ENCODE measurements at regions not wholly inside any gene's neighbourhood (a gene's known extent, or its start where the extent isn't known, plus 50 kb on each side); places are given as distances from the start of the nearest gene placed in this dataset.

DNA sequence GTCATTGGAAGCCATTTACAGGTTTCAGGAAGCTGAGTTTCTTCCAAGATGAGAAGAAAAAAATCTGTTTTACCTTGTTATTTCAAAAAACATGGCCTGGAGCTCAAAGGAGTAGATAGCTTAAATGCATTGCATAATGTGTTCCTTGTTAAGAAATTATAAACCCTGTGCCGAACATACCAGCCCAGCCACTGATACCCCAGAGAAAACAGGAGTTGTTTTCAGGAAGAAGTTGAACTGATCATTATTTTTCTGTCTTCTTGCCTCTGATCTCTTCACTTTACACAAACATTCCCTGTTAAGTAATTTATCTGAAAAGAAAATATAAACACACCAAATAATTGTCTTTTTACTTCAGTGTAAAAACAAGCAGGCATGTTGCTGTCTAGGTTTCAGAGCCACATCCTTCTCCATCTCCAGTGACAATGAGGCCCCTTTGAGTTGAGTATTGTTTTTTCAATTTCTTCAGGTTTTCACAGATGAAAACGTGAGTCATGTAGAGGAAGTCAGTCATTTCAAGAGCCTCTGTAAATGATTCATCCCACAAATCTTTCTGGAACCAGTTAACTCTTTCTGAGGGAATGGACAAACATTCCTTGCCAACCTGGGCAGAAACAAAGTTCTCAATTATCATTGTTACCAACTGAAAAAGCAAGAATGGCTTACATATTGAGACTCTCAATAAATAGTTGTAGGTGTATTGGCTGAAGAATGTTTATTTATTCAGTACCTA is 244.2 kb downstream of the IPMK start:
- no peak for DNase-seq (ENCODE audit: low read depth in 1 of 2, low spot score in 1 of 2)
- in situ Hi-C loops (cut with HindIII; ENCODE audit: low pct_unique_long_range_greater_than_20kb, low sequenced_read_pairs), result no loop called here
- TF ChIP-seq JUND (IDR thresholded peaks at IDR 0.05; ENCODE audit: low read depth), result no peak

DNA sequence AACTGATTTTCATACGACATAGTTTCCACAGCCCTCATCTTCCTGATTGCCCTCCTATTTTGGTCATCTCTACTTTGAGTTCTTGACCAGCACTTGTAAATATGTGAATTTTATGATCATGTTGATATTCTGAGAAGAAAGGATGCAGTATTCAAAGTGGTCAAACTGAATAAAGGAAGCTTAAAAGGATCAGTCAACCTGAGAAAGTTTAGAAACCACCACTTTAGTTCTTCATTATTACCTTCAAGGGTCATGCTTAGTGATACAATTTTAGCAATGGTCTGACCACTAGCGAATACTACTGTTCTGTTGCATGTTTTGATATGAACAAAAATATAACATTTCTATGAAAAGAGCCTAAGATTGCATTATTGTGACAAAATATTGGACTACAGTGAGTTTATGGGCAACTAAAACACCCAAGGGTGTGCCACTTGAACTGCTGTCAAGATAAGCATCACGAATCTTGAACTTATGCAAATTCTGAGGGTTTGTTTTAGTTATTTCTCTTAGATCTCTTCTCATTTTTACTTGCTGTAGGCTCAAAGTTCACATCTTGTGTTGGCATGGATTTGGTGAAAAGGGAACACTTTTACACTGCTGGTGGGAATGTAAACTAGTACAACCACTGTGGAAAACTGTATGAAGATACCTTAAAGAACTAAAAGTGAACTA is 247.7 kb downstream of the IPMK start:
- no peak for TF ChIP-seq JUND (IDR thresholded peaks at IDR 0.05; ENCODE audit: low read depth)
- no peak for DNase-seq (ENCODE audit: low read depth in 1 of 2, low spot score in 1 of 2)
- in situ Hi-C loops (cut with HindIII; ENCODE audit: low pct_unique_long_range_greater_than_20kb, low sequenced_read_pairs), result no loop called here

DNA sequence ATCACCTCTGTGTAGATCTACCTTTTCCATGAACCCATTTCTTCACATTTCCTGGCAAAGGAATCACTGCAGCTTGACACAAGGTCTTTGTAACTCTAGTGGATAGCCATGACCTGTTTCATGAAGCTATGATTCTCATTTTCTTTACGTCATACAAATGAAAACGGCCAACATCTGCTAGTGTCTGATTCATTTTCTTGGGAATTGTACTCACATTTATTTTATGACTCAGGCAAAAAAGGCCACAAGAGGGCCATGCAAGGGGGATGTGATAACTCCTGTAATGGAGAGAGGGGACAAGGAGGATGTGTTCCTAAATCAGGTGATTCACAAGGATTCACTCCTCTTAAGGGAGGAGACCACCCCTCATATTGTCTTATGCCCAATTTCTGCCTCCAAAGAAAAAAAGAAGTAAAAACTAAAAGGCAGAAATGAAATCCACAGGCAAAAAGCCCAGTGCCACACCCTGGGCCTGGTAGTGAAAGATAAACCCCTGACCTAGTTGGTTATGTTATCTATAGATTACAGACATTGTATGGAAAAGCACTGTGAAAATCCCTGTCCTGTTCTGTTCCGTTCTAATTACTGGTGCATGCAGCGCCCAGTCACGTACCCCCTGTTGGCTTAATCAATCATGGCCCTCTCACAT is 249.9 kb downstream of the IPMK start:
- no peak for TF ChIP-seq JUND (IDR thresholded peaks at IDR 0.05; ENCODE audit: low read depth)
- in situ Hi-C loops (cut with HindIII; ENCODE audit: low pct_unique_long_range_greater_than_20kb, low sequenced_read_pairs), result no loop called here
- no peak for DNase-seq (ENCODE audit: low read depth in 1 of 2, low spot score in 1 of 2)

DNA sequence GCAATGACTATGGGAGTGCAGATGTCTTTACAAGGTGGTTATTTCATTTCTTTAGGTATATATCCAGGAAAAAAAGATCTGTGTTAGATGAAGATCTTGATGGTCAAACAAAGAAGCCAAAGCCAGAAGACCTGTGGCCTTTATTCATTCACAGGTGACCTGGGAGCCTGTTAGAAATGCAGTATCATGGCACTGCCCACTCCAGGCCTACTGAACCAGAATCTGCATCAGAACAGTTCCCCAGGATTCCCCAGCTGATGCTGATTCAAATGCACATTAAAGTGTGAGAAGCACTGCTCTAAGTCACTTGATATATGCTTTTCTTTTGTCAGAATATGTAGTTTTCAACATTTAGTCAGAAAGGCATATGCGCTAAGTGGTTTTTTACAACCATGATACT is 251.1 kb downstream of the IPMK start:
- in situ Hi-C loops (cut with HindIII; ENCODE audit: low pct_unique_long_range_greater_than_20kb, low sequenced_read_pairs), result no loop called here
- no peak for DNase-seq (ENCODE audit: low read depth in 1 of 2, low spot score in 1 of 2)
- TF ChIP-seq JUND (IDR thresholded peaks at IDR 0.05; ENCODE audit: low read depth), result no peak

DNA sequence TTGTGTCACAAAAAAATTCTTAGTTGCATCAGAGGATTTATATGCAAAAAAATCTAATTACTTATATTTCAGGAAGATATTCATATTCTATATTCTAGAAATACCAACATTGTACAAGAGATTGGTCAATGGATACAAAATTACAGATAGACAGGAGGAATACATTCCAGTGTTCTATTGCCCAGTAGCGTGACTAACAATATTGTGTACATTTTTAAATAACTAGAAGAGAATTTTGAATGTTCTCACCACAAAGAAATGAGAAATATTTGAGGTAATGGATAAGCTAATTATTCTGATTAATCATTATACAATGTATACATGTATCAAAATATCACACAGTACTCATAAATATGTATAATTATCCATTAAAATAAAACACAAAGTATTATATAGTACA is 253.3 kb downstream of the IPMK start:
- in situ Hi-C loops (cut with HindIII; ENCODE audit: low pct_unique_long_range_greater_than_20kb, low sequenced_read_pairs), result no loop called here
- DNase-seq (ENCODE audit: low read depth in 1 of 2, low spot score in 1 of 2), result no peak
- no peak for TF ChIP-seq JUND (IDR thresholded peaks at IDR 0.05; ENCODE audit: low read depth)

DNA sequence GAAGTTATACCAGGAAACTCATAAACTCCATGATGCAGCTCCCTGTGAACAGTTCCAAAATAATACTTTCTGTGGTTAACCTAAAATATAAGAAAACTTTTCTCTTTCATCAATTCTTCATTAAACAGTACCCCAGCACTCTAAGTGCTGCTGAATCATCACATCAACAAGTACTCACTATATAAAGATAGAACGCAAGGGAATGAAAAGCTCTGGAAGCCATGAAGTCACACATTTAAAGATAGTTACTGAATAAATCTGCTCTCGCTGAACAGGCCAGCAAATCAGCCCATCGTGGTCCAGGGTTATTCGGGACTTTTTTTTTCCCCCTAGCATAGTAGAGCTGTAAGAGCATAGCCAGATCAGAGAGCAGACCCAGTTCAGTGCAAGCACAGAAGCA is 254.3 kb downstream of the IPMK start:
- DNase-seq (ENCODE audit: low read depth in 1 of 2, low spot score in 1 of 2), result no peak
- no peak for TF ChIP-seq JUND (IDR thresholded peaks at IDR 0.05; ENCODE audit: low read depth)
- in situ Hi-C loops (cut with HindIII; ENCODE audit: low pct_unique_long_range_greater_than_20kb, low sequenced_read_pairs), result no loop called here

DNA sequence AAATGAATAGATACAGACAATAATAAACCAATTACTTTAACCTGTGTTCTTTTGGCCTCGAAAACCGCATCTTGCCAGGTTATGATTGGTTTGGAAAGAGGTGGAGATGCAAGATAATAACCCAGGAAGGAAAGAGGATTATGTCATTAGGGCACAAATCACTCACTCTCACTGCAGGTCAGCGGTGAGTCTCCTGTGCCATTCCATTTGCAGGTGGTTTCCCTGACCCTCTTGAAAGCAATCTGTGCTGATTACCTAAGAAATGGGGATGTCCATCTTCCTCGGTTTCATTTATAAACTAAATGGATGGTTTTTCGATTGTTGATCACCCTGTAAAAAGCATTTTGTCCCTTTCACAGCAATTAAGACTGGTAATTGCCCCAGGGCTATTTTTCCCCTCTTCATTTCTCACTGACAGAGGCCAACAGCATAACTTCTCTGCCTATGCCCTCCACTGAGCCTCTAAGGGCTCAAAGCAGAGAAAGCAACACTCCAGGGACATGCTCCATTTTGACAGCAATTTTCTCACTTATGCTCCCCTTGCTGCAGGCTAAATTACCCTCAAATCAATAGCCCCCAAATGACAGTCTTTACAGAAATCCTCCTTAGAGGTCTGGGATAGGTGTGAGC is 257.5 kb downstream of the IPMK start:
- no peak for DNase-seq (ENCODE audit: low read depth in 1 of 2, low spot score in 1 of 2)
- in situ Hi-C loops (cut with HindIII; ENCODE audit: low pct_unique_long_range_greater_than_20kb, low sequenced_read_pairs), result no loop called here
- TF ChIP-seq JUND (IDR thresholded peaks at IDR 0.05; ENCODE audit: low read depth), result no peak

DNA sequence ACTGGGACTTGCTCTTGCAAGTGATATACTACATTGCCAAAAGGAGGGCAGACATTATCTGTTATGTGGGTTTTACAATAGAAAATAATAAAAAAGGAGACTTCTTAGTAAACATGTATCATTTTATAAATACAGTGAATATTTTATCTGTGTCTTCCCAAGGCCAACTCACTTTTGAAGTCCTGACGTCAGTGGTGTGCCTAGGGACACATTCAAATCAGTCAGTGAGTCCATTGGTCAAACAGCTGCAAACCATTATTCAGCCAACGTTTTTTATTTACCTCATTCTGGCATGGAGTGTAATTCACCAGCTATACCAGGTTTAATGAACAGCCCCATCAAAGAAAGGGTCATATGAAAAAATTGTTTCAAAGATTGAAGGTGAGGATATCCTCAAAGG is 263.7 kb downstream of the IPMK start:
- no peak for DNase-seq (ENCODE audit: low read depth in 1 of 2, low spot score in 1 of 2)
- TF ChIP-seq JUND (IDR thresholded peaks at IDR 0.05; ENCODE audit: low read depth), result no peak
- in situ Hi-C loops (cut with HindIII; ENCODE audit: low pct_unique_long_range_greater_than_20kb, low sequenced_read_pairs), result no loop called here

DNA sequence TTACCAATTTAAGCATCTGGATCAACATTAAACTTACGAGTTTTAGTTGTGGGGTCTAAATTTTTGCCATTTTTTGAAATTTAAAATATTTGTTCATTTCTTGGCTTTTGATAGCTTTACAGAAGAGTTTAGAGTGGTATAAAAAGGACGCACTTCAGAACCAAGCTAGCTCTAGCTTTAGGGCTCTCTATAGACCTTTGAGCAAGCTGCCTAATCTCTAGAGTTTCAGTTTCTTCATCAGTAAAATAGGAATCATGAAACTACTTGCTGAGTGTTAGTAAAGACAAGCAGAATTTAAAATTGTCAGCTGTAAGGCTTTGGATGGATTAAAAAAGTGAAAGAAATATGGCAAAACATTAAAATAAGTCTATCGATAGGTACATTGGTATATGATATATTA is 266.5 kb downstream of the IPMK start:
- no peak for TF ChIP-seq JUND (IDR thresholded peaks at IDR 0.05; ENCODE audit: low read depth)
- in situ Hi-C loops (cut with HindIII; ENCODE audit: low pct_unique_long_range_greater_than_20kb, low sequenced_read_pairs), result no loop called here
- no peak for DNase-seq (ENCODE audit: low read depth in 1 of 2, low spot score in 1 of 2)

DNA sequence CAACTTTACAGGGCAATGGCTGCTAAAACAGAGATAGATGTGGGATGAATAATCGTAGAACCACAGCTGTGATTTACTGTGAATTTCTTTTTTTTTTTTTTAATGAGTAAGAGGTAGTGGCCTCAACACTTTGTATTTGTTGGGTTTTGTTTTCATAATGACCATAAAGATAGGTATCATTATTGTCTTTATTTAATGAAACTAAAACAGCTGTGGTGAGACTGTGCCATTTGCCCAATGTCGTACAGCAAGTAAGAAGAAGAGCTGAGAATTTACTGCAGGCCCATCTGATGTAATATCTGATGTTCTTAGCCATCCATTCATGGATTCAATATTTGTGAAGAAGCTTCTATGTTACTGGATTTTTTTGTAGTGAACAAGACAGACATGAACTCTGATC is 271.2 kb downstream of the IPMK start:
- DNase-seq (ENCODE audit: low read depth in 1 of 2, low spot score in 1 of 2), result no peak
- in situ Hi-C loops (cut with HindIII; ENCODE audit: low pct_unique_long_range_greater_than_20kb, low sequenced_read_pairs), result no loop called here
- TF ChIP-seq JUND (IDR thresholded peaks at IDR 0.05; ENCODE audit: low read depth), result no peak

DNA sequence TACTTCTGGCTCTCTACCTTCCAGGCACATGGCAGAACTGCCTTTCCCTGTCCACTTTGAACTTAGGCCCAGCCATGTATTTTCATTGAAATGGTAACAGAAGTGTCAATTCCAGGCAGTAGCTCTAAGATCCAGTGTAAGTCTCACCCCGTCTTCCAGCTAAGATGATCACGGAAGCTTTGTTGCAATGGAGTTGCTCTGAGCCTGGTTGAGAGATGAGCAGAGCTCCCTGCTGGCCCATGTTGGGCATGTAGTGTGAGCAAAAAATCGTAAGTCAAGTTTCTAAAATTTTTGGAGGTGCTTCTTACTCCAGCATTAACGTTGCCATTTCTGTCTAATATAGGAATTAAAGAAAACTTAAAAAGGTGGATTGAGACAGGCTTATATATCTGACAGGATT is 274.4 kb downstream of the IPMK start:
- peak in 1 of 2 experiments; percentile 38 for DNase-seq (ENCODE audit: low read depth in 1 of 2, low spot score in 1 of 2)
- in situ Hi-C loops (cut with HindIII; ENCODE audit: low pct_unique_long_range_greater_than_20kb, low sequenced_read_pairs), result no loop called here
- TF ChIP-seq JUND (IDR thresholded peaks at IDR 0.05; ENCODE audit: low read depth), result no peak

DNA sequence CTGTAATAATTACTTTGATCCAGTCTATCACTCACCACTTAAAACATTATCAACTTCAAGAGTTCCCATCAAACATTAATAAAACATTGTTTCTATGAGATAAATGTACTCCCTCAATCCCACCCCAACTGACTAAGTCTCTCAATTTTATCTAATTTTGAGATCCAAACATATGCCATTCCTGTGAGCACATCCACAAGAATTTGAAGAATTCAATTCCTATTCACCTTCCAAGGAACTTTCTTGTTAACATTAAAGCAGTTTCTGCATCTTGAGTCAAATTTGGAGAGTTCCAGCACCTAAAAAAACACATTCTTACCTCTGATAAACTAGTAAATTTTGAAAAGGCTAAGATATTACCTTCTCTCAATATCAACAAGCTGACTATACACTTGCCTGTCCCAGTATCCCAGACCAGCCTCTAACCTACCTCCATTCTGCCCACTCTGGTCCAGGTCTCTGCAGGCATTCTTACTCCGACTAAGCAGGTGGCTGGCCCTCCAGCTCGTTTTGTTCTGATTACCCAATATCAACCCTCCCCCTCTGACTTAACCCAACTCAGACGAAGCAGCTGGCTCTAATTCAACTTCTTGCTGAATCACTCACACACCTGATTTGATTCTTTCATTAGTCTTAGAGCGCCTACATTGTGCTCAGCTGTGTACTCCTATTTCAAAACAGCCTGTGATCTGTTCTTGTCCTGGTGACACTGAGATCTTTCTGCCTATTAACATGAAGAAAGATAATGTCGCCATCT is 275.2 kb downstream of the IPMK start:
- in situ Hi-C loops (cut with HindIII; ENCODE audit: low pct_unique_long_range_greater_than_20kb, low sequenced_read_pairs), result no loop called here
- TF ChIP-seq JUND (IDR thresholded peaks at IDR 0.05; ENCODE audit: low read depth), result no peak
- DNase-seq (ENCODE audit: low read depth in 1 of 2, low spot score in 1 of 2), result peak in 1 of 2 experiments; percentile 13

Measured in T47D (cell line).